ENCODE measurements at regions not wholly inside any gene's neighbourhood (a gene's known extent, or its start where the extent isn't known, plus 50 kb on each side); places are given as distances from the start of the nearest gene placed in this dataset.
"Not testable (repeated sequence)": the region's sequence is repeated elsewhere in the genome, so short reads cannot be mapped to it uniquely, and the experiment has no call there.

GRCh38 chr13:111656439-111656838, 336.0 kb downstream of the TEX29 start:
- no peak for DNase-seq

- no peak for DNase-seq
Measured at GRCh38 chr13:111657013-111657412, 336.6 kb downstream of the TEX29 start.

GRCh38 chr13:111658145-111659100, 338.0 kb downstream of the TEX29 start:
- no peak for DNase-seq

- no peak for DNase-seq
Measured at GRCh38 chr13:111659219-111659775, 338.9 kb downstream of the TEX29 start.

GRCh38 chr13:111659842-111660241, 339.4 kb downstream of the TEX29 start:
- DNase-seq: no peak

- DNase-seq: no peak
Measured at GRCh38 chr13:111661052-111661451, 340.6 kb downstream of the TEX29 start.

- DNase-seq: no peak
Measured at GRCh38 chr13:111661776-111662175, 341.3 kb downstream of the TEX29 start.

- DNase-seq: no peak
Measured at GRCh38 chr13:111662451-111662850, 342.0 kb downstream of the TEX29 start.

GRCh38 chr13:111662895-111663294, 342.5 kb downstream of the TEX29 start:
- DNase-seq: no peak

GRCh38 chr13:111663505-111663904, 343.1 kb downstream of the TEX29 start:
- DNase-seq: no peak

GRCh38 chr13:111663953-111664421, 343.5 kb downstream of the TEX29 start:
- DNase-seq: no peak

GRCh38 chr13:111664696-111665095, 344.3 kb downstream of the TEX29 start:
- no peak for DNase-seq

- no peak for DNase-seq
Measured at GRCh38 chr13:111665691-111666095, 345.3 kb downstream of the TEX29 start.

- DNase-seq: no peak
Measured at GRCh38 chr13:111666164-111666776, 345.8 kb downstream of the TEX29 start.

- no peak for DNase-seq
Measured at GRCh38 chr13:111667757-111668156, 347.3 kb downstream of the TEX29 start.

- DNase-seq: no peak
Measured at GRCh38 chr13:111668451-111668850, 348.0 kb downstream of the TEX29 start.

GRCh38 chr13:111672198-111672597, 351.8 kb downstream of the TEX29 start:
- DNase-seq: not testable (repeated sequence)

- not testable (repeated sequence) for DNase-seq
Measured at GRCh38 chr13:111678120-111678882, 357.9 kb downstream of the TEX29 start.

GRCh38 chr13:111679645-111680044, 359.2 kb downstream of the TEX29 start:
- not testable (repeated sequence) for DNase-seq

- not testable (repeated sequence) for DNase-seq
Measured at GRCh38 chr13:111680100-111680499, 359.7 kb downstream of the TEX29 start.

- DNase-seq: not testable (repeated sequence)
Measured at GRCh38 chr13:111692028-111692427, 371.6 kb downstream of the TEX29 start.

GRCh38 chr13:111696121-111696520, 370.8 kb upstream of the SOX1 start:
- DNase-seq: not testable (repeated sequence)

- DNase-seq: not testable (repeated sequence)
Measured at GRCh38 chr13:111702059-111702458, 364.9 kb upstream of the SOX1 start.

Measured in fibroblast of skin of right biceps (primary cell).